SIG-M5 treated with dmso at 0.1 percent for 504 hours (cell line): ENCODE measurements at regions not wholly inside any gene's neighbourhood (a gene's known extent, or its start where the extent isn't known, plus 50 kb on each side); places are given as distances from the start of the nearest gene placed in this dataset.
"Not testable (repeated sequence)": the region's sequence is repeated elsewhere in the genome, so short reads cannot be mapped to it uniquely, and the experiment has no call there.

ENCODE experiments used
- DNase-seq: peaks from one replicate; lab custom pipeline; 2025; ENCODE audit not compliant: unreplicated experiment; lab: John Stamatoyannopoulos, UW

DNA sequence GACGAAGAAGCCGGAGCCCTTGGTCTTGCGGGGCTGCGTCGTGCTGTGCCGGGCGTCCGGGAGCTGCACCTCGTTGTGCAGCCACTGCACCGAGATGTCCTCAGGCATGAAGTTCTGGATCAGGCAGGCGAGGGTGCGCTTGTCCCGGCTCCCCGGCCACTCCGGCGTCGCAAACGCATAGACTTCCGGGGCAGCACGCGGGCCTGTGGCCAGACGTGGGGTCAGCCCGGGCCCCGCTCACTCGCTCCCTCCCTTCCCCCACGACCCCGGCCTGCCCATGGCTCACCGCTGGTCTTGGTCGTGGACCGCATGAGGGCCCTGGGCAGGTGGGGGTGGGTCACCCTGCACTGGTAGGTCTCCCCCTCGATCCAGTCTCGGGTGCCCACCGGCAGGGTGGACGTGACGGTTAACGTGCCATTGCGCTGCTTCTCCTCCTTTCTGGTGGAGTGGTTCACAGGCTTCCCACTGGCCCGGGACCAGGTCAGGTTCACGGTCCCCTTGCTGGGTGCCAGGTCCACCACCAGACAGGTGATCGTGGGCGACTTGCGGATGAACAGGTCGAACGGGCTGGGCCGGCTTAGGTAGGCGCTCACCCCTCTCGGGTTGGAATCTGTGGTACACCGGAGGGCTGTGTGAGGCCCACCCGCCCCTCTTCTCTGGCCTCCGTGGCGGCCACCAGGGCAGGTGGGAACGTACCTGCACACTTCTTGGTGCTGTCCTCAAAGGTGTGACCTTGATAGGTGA is 74.0 kb downstream of the TMEM121 start:
- not testable (repeated sequence) for DNase-seq

DNA sequence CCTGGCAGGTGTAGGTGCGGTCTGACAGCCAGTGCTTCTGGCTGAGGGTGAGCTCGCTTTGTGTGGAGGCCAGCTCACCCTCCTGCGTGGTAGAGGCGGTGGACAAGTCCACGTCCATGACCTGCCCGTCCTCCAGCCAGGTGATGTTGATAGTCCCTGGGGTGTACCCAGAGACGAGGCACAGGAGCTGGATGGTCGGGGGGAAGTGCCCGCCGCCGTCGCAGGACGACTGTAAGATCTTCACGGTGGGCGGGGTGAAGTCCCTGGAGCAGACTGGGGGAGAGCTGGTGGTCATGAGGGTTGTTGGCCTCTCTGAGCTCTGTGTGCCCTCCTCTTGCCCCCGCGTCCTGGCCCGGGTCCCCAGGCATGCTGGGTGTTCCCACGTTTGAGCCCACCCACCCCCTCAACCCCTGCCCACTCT is 74.6 kb downstream of the TMEM121 start:
- DNase-seq = no peak

DNA sequence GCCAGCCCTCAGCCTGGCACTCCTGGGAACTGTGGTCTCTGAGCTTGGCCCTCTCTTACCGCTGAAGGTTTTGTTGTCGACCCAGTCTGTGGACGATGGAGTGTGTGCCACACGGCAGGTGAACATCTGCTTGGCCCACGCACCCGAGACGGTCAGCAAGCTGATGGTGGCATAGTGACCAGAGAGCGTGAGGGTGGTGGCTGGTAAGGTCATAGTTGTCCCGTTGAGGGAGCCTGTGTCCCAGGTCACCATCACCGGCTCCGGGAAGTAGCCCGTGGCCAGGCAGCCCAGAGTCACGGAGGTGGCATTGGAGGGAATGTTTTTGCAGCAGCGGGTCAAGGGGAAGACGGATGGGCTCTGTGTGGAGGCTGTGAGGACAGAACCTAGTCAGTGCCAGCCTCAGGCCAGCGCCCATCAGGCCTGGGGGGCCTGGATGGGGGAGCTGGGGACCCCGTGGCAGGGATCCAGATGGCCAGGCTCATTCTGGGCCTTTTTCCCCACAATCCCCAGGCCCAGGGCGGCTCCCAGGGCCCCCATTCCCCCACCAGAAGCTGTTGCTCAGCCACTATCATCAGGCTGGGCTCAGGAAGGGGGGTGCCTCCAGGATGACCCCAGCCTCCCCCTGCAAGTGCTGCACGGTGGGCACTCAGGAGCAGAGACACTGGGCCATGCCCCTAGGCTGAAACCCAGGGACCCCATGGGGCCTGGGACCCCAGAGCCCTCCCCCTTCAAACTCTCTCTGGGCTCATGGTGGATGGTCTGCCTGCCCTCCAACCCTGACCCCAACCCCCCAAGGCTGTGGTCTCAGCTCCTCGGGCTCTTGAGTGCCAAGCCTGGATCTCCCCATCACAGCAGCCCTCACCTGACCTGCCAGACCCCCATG is 75.2 kb downstream of the TMEM121 start:
- DNase-seq = no peak

DNA sequence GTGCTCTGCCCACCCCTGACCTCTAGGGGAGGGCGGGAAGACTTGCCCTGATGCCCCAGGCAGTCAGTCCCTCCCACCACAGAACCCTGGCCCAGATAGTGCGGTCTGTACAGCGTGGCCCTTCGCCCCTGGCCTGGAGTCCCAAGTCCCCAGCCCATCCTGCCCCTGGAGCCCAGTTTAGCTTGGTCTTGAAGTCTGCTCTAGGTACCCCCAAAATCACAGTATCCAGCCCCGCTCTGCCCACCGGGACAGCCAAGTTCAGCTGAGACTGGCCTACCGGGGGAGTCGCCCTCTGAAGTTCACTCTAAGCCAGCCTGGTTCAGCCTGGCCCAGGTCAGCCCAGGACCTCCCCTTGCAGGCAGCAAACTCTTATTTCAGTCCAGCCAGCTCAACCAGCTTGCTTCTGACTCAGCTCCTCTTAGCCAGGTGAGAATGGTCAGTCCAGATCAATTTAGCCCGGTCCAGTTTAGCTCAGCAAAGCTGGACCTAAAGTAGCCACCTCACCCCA is 75.9 kb downstream of the TMEM121 start:
- DNase-seq = peak; percentile 8

DNA sequence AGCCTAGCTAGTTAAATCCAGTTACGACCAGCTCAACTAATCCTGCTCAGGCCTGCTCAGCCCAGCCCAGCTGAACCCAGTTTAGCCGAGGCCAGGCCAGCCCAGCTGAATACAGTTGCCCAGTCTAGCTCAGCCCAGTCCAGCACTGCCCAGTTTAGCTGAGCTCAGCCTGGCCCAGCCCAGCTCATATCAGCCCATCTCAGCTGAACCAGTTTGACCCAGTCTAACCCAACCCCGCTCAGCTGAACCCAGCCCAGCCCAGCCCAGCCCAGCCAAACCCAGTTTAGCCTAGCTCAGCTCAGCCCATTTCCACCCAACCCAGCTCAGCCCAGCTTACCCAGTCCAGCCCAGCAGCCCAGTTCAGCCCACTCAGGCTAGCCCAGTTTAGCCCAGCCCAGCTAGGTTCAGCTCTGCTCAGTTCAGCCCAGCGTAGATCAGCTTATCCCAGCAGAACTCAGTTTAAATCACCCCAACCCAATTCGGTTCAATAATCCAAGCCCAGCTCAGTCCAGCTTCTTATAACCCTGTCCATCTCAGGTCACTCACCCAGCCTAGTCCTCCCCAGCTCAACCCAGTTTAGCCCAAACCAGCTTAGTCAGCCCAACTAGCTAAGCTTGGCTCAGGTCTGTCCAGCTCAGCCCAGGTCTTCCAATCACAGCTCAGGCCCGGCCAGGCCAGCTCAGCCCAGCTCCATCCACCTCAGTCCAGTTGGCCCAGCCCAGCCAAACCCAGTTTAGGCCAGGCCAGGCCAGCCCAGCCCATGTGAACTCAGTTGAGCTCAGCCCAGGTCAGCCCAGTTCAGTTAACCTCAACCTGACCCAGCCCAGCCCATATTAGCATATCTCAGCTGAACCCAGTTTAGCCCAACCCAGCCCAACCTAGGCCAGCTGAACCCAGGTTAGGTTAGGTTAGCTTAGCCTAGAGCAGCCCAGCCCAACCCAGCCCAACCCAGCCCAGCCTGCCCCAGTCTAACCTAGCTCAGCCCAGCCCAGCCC is 76.7 kb downstream of the TMEM121 start:
- peak; percentile 42 for DNase-seq

DNA sequence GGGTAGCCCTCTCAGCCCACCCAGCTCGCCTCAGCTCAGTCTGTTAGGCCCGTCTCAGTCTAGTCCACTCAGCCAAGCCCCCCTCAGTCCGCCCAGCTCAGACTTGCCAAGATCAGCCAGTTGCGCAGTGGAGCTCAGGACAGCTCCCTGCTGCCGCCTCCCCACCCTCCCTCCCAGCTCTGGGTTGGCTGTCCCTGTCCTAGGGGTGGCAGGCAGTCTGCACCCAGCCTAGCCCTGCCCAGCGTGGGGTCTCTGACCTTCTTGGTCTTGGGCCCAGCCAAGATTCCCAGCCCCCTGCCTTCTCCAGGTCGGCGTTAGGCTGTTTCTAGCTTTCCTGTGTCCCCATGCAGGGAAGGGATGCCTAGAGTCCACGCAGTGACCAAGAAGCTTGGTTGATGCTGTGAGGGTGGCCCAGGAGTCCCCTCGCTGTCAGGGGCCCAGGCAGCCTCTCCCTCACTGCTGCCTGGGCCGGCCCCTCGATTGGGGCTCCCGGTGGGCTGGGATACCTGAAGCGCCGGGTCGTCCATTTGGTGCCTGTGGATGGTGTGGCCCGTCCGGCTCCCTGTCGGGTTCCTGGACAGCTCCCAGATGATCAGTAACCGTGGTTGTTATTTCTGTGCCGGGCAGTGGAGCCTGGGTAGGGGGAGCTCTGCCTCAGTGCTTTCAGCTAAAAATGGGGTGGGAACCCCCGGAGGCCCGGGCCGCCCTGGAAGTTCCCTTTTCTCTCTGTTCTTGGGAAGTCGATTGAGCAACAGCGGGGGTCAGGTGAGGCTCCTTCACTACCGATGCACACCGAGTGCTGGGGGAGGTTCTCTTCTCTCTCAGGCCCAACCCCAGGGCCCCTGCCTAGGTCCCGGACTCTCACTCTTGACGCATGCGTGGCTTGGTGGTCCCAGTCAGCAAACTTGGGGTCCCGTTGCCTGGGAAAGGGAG is 78.4 kb downstream of the TMEM121 start:
- DNase-seq = not testable (repeated sequence)

DNA sequence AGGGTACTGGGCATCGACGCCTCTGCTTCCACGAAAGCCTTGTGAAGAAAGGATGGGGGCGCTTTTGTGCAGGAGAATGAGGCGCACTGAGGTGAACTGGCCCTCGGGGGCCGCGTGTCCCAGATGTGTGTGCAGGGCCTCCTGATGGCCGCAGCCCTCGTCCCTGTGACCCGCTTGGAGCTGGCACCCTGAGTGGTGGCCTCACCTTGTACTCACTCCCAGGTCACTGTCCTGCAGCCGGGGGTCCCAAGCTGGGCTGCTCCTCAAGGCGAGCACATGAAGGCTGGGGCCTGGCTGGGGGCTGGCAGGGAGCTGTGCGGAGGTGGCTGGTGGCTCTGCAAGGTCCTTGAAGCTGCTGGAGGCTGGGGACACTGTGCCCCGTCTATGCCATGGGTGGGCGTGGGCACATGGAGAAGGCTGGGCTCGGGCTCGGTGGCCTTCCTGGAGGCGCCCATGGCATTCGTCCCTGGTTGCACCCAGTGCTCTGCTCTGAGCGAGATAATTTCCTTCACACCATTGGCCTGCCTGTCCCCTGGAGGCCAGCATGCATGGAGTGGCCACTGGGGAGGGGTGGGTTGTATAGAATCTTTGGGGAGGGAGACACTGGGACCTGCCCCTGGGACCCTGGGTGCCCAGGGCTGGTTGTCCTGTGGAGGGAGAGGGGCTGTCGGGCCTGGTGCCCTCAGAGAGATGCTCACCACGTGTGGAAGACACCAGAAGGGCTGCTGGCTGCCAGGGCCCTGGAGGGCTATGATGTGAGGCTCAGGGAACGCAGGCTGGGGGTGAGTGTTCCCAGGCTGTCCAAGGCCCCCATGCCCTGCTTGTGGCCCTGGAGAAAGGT is 79.3 kb downstream of the TMEM121 start:
- no peak for DNase-seq

DNA sequence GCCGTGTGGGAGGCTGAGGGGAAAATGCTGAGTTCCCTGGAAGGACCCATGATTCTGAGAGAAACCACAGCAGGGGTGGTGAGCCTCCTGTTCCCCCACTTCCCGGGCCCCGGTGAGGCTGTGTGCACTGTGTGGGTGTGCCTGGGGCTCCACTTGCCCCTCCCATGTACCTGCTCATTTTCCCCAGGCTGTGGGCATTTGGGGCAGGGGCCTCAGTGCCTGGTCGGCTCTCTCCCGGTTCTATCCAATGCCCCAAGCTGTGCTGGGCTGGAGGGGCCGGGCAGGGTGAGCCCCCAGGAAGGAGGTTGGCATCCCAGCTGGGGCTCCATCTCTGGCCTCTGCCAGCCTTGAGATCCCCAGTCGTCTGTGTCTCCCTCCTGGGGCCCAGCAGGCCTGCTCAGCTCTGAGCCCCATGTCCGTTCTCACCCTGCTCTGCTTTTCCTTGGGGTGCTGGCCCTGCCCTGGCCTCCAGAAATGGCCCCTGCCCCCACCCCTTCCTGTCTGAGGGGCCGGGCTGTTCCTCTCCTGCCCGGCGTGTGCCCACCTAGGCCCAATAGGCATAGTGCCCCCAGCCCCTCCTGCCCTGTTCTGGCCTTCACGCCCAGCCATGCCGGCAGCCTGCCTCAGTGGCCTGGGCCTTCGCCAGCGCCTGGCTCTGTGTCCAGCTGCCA is 80.1 kb downstream of the TMEM121 start:
- not testable (repeated sequence) for DNase-seq

DNA sequence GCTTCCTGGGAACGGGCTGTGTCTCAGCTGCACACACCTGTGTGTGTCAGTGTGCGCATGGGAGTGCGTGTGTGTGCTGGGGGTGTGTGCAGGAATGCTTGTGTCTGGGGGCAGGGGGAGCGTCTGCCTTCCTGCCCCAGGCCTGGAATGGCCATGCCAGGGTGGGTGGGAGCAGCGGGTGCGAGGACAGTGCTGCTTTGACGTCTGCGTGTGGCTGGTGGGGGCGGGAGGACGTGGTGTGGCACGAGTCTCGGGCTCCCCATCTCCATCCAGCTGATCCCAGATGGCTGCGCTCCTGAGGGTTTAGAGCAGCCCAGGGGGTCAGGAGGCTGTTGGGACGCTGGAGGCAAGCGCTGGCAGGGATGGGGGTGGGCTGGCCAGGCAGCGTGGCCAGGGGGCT is 80.6 kb downstream of the TMEM121 start:
- DNase-seq = not testable (repeated sequence)

DNA sequence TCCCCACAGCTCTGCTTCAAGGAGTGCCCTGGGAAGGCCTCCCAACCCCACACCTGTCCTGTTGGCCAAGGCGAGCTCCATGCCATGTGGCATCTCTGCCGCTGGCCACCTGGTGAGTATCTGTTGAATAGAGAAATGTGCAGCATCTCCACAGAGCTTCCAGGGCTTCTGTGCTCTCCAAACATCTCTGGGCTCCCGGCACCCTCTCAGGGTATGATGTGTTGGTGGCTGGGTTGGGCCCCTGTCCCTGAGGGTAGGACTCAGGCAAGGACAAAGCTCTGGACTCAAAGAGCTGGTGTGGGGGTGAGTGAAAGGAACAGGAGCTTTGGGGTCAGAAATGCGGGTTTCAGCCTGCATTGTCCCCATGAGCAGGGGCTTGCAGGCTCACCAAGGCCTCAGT is 88.6 kb downstream of the TMEM121 start:
- not testable (repeated sequence) for DNase-seq

DNA sequence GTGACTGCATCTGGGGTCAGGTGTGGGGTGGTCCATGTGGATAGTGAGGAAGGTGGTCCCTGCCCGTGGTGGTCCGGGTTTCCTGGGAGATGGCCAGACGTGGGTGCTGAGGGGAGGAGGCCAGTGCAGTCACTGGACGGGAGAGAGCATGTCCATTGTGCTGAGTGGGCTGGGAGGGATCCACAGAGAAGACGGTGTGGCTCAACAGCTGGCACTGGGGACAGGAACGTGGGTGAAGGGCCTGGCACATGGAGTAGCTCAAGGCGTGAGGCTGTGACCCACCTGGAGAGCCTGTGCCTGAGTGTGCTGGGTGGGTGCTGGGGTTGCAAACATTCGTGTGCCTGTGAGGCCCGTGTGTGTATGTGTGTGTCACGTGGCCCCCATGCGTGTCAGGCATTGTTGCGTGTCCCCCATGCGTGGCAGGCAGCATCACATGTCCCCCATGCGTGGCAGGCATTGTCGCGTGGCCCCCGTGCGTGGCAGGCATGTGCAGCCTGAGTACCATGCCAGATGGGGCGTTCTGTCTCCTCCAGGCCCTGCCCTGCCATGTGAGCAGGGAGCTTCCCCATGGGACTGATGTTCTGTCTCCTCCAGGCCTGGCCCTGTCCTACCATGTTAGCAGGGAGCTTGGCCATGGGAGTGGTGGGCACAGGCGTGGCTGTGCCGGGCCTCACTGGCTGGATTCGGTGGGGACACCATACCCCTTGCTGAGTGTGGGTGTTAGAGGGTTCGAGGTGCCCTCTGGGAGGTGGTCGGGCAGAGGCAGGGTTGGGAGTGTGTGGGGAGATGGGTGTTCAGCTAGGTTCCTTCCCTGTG is 89.8 kb downstream of the TMEM121 start:
- not testable (repeated sequence) for DNase-seq

DNA sequence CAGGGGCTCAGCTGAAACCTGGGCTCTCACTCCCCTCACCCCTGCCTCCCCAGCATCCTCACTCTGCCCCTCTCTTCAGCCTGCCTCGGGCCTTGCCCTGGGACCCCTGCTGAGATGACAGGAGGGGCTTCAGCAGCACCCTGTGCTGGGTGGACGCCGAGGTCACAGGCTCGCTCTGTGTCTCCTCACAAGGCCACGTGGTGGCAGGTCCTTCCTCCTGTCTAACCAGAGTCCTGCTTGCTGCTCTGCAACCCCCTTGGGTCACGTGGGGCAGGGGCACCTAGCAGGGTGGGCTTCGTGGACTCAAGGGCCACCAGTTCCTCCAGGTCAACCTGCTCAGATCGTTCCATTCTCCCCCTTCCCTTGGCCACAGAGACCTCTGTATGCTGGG is 90.4 kb downstream of the TMEM121 start:
- no peak for DNase-seq

DNA sequence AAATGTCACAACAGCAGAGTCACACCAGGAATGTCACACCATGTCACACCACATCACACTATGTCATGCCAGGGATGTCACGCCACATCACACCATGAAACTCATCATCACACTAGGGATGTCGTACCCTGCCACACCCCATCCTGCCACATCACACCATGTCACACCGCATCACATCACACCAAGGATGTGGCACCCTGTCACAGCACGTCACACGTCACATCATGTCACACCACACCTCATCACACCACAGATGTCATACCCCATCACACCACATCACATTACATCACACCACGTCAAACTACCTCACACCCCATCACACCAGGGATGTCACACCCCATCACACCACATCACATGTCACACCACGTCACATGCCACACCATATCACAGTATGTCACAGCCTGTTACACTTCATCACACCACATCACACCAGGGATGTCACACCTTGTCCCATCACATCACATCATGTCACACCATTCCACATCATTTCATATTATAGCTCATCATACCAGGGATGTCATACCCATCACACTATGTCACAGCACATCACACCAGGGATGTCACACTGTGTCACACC is 90.9 kb downstream of the TMEM121 start:
- DNase-seq = no peak

DNA sequence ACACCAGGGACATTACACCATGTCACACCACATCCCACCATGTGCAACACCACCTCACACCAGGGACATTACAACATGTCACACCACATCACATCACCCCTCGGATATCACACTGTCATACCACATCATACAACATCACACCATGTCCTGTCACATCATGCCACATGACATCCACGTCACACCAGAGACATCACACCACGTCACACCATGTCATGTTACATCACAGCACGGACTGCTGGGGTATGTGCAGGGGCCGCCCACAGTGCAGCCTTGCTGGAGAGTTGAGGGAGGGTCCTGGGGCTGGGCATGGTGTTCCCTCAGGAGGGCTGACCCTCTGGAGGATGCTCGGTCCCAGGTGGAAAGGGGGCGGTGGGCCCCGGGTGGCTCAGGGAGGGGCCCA is 91.4 kb downstream of the TMEM121 start:
- not testable (repeated sequence) for DNase-seq

DNA sequence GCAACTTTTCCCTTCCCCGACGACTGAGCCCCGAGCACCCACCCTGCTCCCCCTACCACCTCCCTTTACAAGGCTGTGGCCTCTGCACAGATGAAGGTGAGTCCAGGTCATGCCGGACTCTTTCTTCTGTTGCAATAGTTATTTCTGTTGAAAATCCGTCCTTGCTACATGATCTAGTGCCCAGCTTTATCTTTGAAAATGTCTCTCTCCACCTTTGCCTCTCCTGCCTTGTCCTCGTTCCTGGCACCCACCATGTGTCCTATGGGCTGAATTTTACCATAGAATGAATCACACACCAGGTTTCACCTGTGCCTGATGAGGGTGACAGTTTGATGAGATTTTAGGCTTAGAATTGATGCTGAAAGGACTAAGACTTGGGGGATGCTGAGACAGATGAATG is 92.9 kb downstream of the TMEM121 start:
- DNase-seq = not testable (repeated sequence)

DNA sequence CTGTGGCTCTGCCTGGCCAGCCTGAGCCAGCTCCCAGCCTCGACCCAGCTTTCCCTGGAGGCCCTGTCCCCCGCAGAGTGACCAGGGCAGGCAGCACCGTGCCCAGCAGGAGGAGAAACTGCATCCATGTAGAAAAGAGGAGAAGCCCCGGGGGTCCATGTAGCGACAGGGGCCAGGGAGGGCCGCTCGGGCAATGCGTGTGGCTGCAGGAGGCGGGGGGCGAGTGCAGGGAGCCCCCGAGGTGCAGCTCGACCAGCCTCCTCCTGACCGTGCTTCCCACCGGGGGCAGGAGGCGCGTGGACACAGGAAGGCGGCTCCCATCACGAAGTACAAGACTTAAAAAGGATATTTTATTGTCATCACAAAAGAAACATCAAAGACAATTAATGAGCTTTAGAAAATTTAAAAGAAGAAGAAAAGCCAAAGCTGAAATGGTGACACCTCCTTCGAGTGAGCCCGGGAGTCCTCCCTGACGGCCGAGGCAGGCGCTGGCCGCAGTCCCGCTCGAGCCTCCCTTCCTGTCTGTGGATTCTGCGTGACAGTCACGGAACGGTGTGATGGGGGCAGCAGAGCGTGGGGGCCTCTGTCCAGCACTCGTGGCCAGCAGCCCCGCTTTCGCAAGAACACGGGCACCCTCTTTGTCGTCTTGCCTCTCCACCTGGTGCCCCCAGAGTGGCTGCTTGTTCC is 93.9 kb downstream of the TMEM121 start:
- DNase-seq = not testable (repeated sequence)
